HT1080 (cell line): ENCODE measurements at regions not wholly inside any gene's neighbourhood (a gene's known extent, or its start where the extent isn't known, plus 50 kb on each side); places are given as distances from the start of the nearest gene placed in this dataset.

ENCODE experiments used
- DNase-seq: peaks from one replicate; pipeline ENCODE4 v3.0.0-alpha.2; 2015; ENCODE audit warnings: low read depth

DNA sequence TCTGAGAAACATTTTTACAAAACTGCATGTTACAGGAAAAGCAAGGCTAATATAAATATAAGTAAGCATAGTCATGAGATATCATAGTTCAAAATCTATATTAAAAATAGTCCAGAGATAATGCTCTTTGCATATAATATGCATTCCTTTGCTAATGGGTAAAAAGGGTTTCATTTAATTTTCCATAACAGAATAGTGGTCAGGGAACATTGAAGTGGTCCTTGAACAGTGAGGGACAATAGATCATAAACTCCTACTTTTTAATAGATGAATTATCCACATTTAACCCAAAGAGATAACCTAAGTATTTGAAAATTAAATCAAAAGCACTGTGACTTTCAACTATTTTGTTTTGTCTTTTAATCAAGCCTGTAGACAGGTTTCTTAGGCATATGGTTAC, 243.1 kb upstream of the ADGRB3 start:
- DNase-seq, result no peak

- no peak for DNase-seq
These were observed 262.1 kb upstream of the ADGRB3 start for GRCh38 chr6:68372991-68373390.

DNA sequence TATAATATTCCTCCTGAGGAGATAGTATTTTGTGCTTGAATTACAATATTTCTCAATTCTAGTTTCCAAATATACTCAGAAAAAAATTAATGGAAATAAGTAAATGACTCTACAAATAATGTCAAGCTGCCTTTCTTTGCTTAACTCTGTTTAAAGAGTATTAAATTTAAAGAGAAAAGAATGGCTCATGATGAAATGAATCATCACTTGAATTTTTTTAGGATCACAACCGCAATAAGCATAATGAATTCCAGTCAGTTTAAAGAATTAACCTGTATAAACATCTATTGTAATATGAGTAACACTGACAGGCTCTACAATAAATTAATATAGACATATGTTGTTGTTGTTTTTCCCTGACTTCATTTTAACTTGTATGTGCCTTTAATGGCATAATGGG, 266.2 kb upstream of the ADGRB3 start:
- DNase-seq, result no peak

DNA sequence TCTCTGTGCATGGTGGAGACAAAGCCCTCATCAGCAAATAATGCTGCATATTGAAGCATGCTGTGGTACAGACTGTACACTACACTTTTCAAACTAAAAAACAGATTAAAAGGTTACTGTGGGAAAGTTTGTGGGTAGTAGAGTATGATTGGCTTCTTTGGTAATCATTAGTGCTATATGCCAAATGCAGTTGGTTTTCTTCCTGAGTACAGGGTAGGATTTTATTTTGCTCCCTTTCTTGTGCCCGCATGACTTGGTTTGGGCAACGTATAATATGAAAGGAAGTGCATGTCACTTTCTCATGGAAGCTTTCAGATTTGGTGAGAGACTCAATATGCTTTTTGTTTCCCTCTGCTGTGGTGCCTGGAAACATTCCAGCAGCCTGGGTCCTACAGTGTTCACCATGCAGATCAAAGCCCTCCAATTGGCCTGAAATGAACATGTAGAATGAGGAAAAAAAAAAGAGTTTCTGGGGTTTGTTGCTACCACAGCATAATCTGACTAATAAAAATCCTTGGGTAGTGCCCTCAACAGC, 270.7 kb upstream of the ADGRB3 start:
- peak; percentile 7 for DNase-seq

- peak; percentile 71 for DNase-seq
These were observed 291.2 kb upstream of the ADGRB3 start for GRCh38 chr6:68343901-68344300.

DNA sequence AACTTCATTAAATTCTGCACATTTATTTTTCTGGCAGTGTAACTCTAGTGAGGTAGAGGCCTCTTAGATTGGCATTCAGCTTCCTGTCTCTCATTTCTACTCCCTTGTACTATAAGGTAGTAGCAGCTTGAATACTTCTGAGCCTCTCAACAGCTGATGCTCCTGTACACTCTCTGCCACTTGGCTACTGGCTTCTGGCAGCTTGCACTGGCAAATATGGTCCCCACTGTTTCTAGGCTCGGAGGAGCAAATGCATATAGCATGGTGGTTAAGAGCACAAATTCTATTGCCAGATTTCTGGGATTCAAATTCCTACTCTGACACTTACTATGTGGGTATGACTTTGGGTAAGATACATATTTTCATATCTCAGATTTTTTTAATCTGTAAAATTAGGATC, 292.8 kb upstream of the ADGRB3 start:
- no peak for DNase-seq

DNA sequence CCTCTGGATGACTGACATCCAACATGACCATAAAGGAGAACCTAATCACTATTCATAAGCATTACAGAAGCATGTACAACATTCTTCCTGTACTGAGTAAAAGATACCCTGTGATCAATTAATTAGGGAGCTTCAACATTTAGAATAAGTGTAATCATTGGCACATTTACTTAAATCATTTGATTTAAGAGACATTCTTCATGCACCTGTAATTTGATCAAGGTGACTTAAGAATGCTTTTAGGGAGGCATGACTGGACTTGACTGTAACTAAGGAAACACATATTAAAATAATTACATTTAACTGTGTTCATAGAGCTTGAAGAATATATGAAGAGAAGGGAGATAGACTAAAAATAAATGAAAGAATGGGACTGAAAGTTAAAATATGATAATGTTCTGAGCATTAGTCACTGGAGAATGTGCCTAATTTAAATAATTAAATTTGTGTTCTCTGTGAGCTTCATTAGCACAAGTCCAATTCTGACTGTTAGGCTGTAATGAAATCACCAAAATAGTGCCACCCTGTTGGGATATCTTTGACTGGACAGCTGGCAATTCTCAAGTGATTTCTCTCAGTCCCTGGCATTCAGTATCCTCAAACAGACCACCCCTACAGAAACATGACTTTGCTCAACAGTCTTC, 295.5 kb upstream of the ADGRB3 start:
- DNase-seq, result no peak

DNA sequence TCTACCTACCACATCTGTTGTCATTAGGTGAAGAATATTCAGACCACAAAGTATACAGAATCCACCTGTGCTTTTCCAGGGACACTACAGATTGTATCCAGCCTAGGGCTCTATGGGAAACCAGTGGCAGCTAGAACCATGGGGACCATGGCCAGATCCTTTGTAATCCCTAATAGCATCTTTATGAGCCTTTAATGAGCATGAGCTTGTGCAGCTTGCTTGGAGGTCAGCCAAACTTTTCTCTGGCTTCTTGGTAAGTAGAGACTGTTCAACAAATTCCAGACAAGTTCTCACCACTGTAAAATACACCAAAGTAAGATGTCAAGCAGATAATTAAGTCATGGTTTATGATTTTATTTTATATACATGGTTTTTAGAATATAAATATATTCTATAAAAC, 301.6 kb upstream of the ADGRB3 start:
- no peak for DNase-seq

GRCh38 chr6:68328156-68328555, 306.9 kb upstream of the ADGRB3 start:
- DNase-seq, result no peak

- DNase-seq, result no peak
These were observed 308.3 kb upstream of the ADGRB3 start for GRCh38 chr6:68326762-68327161.

GRCh38 chr6:68317366-68317765, 317.7 kb upstream of the ADGRB3 start:
- DNase-seq, result peak; percentile 15

DNA sequence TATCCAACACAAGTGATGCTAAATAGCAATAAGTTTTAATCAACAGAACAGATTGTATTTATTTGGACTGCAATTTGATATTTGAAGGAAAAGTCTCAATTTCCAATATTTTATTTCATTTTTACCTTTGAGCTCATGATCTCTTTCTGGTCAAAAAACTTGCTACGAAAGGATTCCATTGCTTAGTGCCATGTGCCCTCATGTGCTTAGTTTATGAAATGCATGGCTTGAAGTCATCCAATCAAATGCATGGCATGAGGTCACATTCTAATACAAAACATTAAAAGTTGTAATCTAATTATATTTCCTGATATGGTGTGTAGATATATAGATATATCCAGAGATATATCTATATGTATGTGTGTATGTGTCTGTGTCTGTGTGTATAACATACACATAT, 321.2 kb upstream of the ADGRB3 start:
- DNase-seq, result no peak

DNA sequence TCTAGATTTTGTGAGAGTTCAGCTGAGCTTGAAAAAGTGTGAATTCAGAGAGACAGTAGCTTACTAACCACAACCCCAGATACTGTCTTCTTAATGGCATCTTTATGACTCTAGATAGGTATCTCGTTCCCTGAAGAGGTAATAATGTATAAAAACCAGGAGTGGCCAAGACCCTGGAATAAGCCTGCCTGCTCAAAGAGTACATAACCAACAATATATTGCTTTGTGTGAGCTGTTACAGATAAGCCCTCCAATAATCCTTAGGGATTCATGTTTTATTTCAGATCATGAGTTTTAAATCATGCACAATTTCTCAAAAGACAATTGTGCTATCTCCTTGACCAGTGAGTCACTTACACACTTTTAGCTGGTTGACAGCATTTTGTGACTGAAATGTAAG, 327.8 kb upstream of the ADGRB3 start:
- DNase-seq, result no peak

DNA sequence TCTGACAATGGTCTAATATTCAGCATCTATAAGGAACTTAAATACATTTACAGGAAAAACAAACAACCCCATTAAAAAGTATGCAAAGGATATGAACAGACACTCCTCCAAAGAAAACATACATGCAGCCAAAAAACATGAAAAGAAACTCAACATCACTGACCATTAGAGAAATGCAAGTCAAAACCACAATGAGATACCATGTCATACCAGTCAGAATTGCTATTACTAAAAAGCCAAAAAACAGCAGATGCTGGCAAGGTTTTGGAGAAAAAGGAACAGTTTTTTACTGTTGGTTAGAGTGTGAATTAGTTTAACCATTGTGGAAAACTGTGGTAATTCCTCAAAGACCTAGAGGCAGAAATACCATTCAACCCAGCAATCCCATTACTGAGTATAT, 339.0 kb upstream of the ADGRB3 start:
- DNase-seq, result no peak

DNA sequence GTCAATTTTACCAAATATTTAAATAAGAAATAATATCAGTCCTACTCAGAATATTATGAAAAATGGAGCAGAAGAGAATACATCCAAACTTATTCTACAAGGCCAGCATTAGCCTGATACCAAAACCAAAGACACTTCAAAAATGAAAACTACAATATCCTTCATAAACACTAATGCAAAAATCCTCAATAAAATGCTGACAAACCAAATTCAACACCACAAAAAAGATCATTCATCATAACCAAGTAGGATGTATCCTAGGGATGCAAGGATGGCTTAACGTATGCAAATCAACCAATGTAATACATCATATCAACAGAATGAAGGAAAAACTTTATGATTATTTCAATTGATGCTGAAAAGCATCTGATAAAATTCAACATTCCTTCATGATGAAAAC, 352.4 kb upstream of the ADGRB3 start:
- DNase-seq, result no peak

- peak; percentile 85 for DNase-seq
These were observed 355.1 kb upstream of the ADGRB3 start for GRCh38 chr6:68279793-68280557.

GRCh38 chr6:68273297-68273696, 361.8 kb upstream of the ADGRB3 start:
- no peak for DNase-seq

DNA sequence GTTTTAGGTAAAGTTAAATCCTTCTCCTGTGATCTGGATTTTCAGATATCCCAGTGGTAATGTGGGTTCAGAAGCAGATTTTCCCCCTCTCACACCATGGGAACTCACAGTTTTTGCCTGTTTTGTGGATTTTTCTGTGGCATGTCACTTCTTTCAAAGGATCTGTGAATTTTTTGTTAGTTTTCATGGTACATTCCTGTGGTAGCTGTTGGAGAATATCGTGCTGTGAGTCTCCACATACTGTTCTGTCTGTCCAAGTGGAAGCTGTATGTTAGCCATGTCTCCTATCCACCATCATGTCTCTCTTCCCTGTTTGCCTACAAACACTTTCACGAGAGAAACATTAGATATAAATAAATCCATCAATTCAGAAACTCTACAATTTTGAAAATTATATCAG, 378.7 kb upstream of the ADGRB3 start:
- DNase-seq, result no peak

- DNase-seq, result no peak
These were observed 382.4 kb upstream of the ADGRB3 start for GRCh38 chr6:68252632-68253031.

DNA sequence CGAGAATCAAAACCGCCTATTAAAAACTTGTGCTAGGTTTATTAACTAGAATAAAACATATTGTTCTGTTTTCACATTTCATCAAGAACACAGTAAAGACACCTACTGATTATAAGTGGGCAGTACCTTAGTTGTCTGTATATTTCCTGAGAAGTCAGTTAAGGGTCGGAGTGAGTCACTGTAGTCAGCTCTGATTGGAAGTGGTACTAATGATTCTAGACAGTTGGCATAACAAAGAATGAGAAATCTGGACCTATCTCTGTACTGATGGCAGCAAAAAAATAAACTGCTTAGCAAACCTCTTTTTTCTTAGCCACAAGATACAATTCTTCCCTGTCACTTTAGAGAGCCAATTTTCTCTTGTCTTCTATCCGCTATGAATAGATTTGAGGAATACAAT, 387.3 kb upstream of the ADGRB3 start:
- DNase-seq, result no peak

DNA sequence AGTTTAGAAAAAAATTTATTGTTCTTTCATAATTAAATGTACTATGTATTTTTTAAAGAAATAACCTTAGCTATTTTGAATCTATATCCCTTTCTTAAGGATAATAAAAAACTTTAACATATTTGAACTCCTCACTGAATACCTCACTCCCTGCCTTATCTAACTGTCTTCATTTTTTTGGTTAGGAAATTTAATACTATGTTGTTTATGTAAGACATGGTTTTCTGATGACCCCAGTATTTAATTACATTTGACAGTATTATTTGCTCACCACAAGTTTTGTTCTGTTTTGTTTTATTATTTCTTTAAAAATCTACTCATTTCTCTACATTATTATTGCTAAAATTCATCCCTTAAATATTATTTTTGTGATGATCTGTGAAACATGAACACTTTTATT, 394.4 kb upstream of the ADGRB3 start:
- no peak for DNase-seq

DNA sequence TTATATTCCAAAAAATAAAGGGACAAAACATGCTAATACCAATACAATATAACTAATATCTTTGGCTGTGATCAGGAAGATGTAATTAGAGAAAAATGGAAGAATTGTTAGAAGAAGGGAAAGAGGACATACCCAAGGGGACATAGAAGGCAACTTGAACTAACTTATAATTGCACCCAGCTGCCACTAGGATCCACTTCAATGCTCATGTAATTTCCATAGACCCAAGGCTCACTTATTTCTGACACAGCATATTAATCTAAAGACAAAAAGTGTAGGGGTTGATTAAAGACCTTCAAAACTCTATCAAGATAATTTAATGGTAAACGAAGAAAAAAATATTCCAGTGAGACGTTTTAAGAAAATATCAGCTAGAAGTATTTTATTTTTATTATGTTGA, 396.0 kb upstream of the ADGRB3 start:
- no peak for DNase-seq

DNA sequence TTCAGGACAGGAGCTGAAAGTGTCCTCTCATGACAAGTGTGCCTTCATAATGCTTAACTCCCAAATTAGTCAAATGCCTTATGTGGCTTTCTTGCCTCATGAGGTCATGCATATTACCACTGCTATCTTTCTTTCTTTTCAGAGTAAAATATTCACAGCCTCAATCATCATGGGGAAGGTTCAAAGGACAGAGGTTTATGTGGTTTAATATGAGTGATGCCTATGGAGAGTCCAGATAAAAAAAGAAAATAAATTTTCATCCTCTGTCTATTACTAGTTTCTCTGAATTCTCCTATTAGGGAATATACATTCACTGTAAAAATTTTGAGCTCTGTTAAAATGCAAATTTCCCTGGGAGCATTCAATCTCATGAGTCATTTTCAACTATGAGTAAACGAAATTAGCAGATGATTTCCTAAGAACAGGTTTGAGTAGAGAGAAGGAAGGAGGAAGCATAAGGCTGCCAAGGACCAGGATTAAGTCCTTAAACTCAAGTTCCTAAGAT, 396.9 kb upstream of the ADGRB3 start:
- peak; percentile 50 for DNase-seq
